Endothelial cell (in vitro differentiated cells): ENCODE measurements at regions not wholly inside any gene's neighbourhood (a gene's known extent, or its start where the extent isn't known, plus 50 kb on each side); places are given as distances from the start of the nearest gene placed in this dataset.

Source experiments
- DNase-seq: peaks from one replicate; pipeline ENCODE4 v3.0.0; 2021; ENCODE audit warnings: low spot score
- H3K27ac Mint-ChIP-seq: one replicate; pipeline ENCODE4 v1.8.0; 2021; ENCODE audit warnings: mixed read lengths, inconsistent platforms; ENCODE audit not compliant: unreplicated experiment
- H3K27me3 Mint-ChIP-seq: one replicate; pipeline ENCODE4 v1.8.0; 2021; ENCODE audit warnings: mild to moderate bottlenecking, moderate library complexity, mixed read lengths, inconsistent platforms; ENCODE audit not compliant: unreplicated experiment
- H3K36me3 Mint-ChIP-seq: one replicate; pipeline ENCODE4 v1.8.0; 2021; ENCODE audit warnings: mild to moderate bottlenecking, low read depth, mixed read lengths, inconsistent platforms; ENCODE audit not compliant: unreplicated experiment
- H3K4me1 Mint-ChIP-seq: one replicate; pipeline ENCODE4 v1.8.0; 2021; ENCODE audit warnings: mild to moderate bottlenecking, mixed read lengths, inconsistent platforms; ENCODE audit not compliant: unreplicated experiment
- H3K4me3 Mint-ChIP-seq: one replicate; pipeline ENCODE4 v1.8.0; 2021; ENCODE audit warnings: mild to moderate bottlenecking, mixed read lengths, inconsistent platforms; ENCODE audit not compliant: unreplicated experiment
- H3K9me3 Mint-ChIP-seq: one replicate; pipeline ENCODE4 v1.8.0; 2021; ENCODE audit warnings: mixed read lengths, inconsistent platforms; ENCODE audit not compliant: unreplicated experiment
- CTCF ChIP-seq: fragments of 200-600 bp; sonication (generic); IDR thresholded peaks from one replicate; pipeline ENCODE4 v1.5.0; 2021; ENCODE audit warnings: antibody characterized with exemption; ENCODE audit not compliant: unreplicated experiment

DNA sequence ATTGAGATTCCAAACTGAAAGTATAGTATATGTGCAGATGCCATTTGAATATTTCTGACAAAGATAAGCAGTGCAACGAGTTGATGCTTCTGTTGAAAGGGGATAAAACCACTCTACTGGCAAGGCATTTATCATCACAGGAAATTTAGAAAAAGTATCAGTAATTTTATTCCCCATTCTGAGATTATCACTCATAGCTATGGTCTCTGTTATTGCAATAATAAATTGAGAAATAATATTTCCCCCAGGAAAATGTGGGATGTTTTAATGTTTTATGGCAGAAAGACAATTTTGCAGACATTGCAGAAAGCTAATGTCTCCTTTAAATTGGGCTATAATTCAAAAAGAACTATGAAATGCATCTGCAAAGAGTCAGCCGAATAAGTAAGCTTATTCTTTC, 1612.7 kb upstream of the ACO1 start:
- TF ChIP-seq CTCF: no peak
- Mint-ChIP-seq H3K9me3 (no peaks in the 10 kb centered on the region), H3K27me3 (no peaks in the 10 kb centered on the region), H3K4me1 (no peaks in the 10 kb centered on the region), H3K4me3 (no peak overlapping the region), H3K27ac (no peak overlapping the region), H3K36me3 (no peaks in the 10 kb centered on the region)
- no peak for DNase-seq

GRCh38 chr9:30773427-30773826, 1611.0 kb upstream of the ACO1 start:
- no peak for TF ChIP-seq CTCF
- H3K9me3 Mint-ChIP-seq: no peaks in the 10 kb centered on the region
- H3K27ac Mint-ChIP-seq: no peak overlapping the region
- no peaks in the 10 kb centered on the region for H3K4me1 Mint-ChIP-seq
- H3K27me3 Mint-ChIP-seq: no peaks in the 10 kb centered on the region
- H3K36me3 Mint-ChIP-seq: no peaks in the 10 kb centered on the region
- H3K4me3 Mint-ChIP-seq: no peak overlapping the region
- no peak for DNase-seq

GRCh38 chr9:30774326-30774725, 1610.1 kb upstream of the ACO1 start:
- no peak overlapping the region for H3K4me3 Mint-ChIP-seq
- DNase-seq: no peak
- TF ChIP-seq CTCF: no peak
- H3K4me1 Mint-ChIP-seq: no peaks in the 10 kb centered on the region
- H3K36me3 Mint-ChIP-seq: no peaks in the 10 kb centered on the region
- H3K9me3 Mint-ChIP-seq: no peaks in the 10 kb centered on the region
- no peak overlapping the region for H3K27ac Mint-ChIP-seq
- H3K27me3 Mint-ChIP-seq: no peaks in the 10 kb centered on the region

DNA sequence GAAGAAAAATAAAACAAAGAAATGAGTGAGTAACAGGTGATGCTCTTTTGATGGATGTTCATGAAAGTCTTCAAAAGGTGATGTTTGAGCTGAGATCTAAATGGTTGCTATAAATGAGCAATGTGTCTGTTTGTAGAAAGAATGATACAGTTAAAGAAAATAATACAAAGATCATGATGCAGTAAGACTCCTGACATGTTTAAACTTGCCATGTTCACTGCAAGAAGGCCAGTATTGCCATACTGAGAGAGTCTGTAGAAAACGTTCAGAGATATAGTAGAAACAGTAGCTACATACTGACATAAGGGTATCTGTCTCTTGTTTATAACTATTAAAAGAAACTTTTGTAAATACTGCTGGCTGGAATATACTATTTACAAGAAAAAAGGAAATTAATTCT, 1609.2 kb upstream of the ACO1 start:
- Mint-ChIP-seq H3K4me1 (no peaks in the 10 kb centered on the region), H3K27me3 (no peaks in the 10 kb centered on the region), H3K9me3 (no peaks in the 10 kb centered on the region), H3K36me3 (no peaks in the 10 kb centered on the region), H3K4me3 (no peak overlapping the region), H3K27ac (no peak overlapping the region)
- no peak for DNase-seq
- no peak for TF ChIP-seq CTCF

GRCh38 chr9:30796764-30797163, 1587.7 kb upstream of the ACO1 start:
- H3K27ac Mint-ChIP-seq: no peak overlapping the region

More at GRCh38 chr9:30796764-30797163, 1587.7 kb upstream of the ACO1 start:
- TF ChIP-seq CTCF: no peak
- H3K9me3 Mint-ChIP-seq: no peaks in the 10 kb centered on the region
- H3K36me3 Mint-ChIP-seq: no peaks in the 10 kb centered on the region
- no peaks in the 10 kb centered on the region for H3K27me3 Mint-ChIP-seq
- no peaks in the 10 kb centered on the region for H3K4me1 Mint-ChIP-seq
- no peak for DNase-seq
- no peak overlapping the region for H3K4me3 Mint-ChIP-seq
